Testis (tissue), 2 donors: ENCODE measurements at regions not wholly inside any gene's neighbourhood (a gene's known extent, or its start where the extent isn't known, plus 50 kb on each side); places are given as distances from the start of the nearest gene placed in this dataset.

ENCODE experiments used
- CTCF ChIP-seq, 3 experiments: fragments of 450-650 bp in 2 of 3; fragments of 200-600 bp in 1 of 3; sonication (generic) in 1 of 3; IDR thresholded peaks; one replicate each; pipeline ENCODE4 v1.5.1; 2016 to 2019; ENCODE audit warnings: antibody characterized with exemption in 3 of 3, mild to moderate bottlenecking in 2 of 3, moderate library complexity in 1 of 3
- POLR2A ChIP-seq: fragments of 450-650 bp; IDR thresholded peaks from one replicate; pipeline ENCODE4 v1.6.1; 2017; ENCODE audit warnings: antibody characterized with exemption, mild to moderate bottlenecking, moderate library complexity

DNA sequence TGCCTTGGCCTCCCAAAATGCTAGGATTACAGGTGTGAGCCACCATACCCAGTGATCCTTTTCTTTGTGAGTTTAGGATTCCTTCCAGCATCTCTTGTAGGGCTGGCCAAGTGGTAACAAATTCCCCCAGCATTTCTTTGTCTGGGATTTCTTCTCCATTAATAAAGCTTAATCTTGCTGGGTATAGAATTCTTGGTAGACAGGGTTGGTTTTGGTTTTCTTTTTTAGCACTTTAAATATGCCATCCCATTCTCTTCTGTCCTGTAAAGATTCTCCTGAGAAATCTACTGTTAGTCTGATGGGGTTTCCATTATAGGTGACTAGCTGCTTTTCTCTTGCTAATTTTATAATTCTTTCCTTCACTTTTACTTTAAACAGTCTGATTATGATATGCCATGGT, 173.0 kb upstream of the TOM1L1 start:
- TF ChIP-seq CTCF (IDR thresholded peaks at IDR 0.05), result no peak
- TF ChIP-seq POLR2A, result no peak
